GM18502 (cell line): ENCODE measurements at regions not wholly inside any gene's neighbourhood (a gene's known extent, or its start where the extent isn't known, plus 50 kb on each side); places are given as distances from the start of the nearest gene placed in this dataset.
"Not testable (repeated sequence)": the region's sequence is repeated elsewhere in the genome, so short reads cannot be mapped to it uniquely, and the experiment has no call there.

Experiments
- ATAC-seq: cut with Tn5 transposase; IDR thresholded peaks from one replicate; pipeline ENCODE4 v1.9.1; 2021; ENCODE audit warnings: mild to moderate bottlenecking; ENCODE audit not compliant: unreplicated experiment, poor library complexity

GRCh38 chr9:90129446-90129845 is 513.2 kb downstream of the DIRAS2 start:
- ATAC-seq, result no peak

GRCh38 chr9:90131568-90131967 is 511.1 kb downstream of the DIRAS2 start:
- no peak for ATAC-seq

- ATAC-seq, result no peak
These were observed 509.8 kb downstream of the DIRAS2 start for GRCh38 chr9:90132866-90133265.

DNA sequence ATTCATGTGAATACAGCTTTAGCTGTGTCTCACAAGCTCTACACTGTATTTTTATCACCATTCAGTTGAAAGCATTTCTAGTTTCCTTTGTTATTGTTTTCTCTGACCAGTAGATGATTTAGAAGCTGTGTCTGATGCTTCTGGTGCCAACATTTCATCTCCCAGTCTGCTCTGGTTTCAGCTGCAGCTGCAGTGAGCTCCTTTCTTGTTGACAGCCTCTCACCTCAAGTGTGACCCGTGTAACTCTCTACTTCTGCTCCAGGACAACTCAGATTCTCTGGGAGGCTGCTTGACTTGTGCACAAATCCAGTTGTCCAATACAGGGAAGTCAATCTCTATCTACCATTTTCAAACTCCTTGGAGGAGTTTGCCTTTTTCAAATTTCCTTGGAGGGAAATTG is 504.8 kb downstream of the DIRAS2 start:
- ATAC-seq, result no peak

GRCh38 chr9:90140131-90140818 is 502.3 kb downstream of the DIRAS2 start:
- ATAC-seq, result no peak

DNA sequence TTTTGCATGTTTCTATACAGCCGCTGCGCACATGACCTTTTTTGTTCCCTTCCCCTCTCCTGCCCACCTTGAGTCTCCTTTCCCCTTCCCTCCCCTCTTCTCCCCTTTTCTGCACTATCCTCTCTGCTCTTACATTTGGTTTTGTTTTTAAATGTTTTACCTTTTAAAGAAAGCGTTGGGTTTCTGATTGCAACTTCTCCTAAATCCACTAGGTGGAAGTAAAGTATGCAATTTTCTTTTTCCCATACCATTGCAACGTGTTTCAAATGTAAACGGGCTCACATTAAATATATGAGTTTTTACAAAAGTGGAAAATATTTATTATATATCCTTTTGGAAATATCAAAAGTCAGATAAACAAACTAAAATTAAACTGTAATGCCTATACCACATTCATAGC is 500.9 kb downstream of the DIRAS2 start:
- no peak for ATAC-seq

- ATAC-seq, result no peak
These were observed 500.0 kb downstream of the DIRAS2 start for GRCh38 chr9:90142580-90142979.

- no peak for ATAC-seq
These were observed 495.2 kb downstream of the DIRAS2 start for GRCh38 chr9:90147426-90147825.

DNA sequence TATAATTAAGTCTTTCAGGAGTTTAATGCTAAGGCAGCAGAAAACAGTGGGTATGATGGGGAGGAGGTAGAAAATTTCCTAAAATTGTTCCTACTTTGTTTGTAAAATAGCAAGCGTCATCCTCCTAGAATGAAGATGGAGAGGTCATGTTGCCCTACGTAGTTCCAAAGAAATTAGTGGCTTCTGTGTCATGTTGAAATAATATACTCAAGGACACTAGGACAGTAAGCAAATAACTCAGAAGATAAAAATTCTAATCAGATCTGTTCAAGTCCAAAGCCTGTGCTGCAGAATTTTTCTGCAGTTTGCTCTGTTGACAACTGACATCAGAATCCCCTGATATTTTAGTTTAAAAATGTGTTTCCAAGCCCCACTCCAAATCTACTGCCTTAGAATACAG is 486.3 kb downstream of the DIRAS2 start:
- ATAC-seq, result no peak

DNA sequence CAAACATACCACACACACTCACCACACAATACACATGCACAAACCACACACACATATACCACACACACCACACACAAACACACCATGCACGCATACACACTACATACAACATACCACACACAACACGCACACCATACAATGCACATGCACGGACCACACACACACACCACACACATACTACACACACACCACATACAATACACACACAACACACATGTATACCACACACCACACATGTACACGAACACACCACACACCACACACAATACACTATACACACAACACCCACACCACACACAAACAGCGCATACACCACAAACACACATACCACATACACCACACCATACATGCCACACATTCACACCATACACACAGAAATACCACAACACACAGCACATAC is 480.3 kb downstream of the DIRAS2 start:
- ATAC-seq, result no peak

DNA sequence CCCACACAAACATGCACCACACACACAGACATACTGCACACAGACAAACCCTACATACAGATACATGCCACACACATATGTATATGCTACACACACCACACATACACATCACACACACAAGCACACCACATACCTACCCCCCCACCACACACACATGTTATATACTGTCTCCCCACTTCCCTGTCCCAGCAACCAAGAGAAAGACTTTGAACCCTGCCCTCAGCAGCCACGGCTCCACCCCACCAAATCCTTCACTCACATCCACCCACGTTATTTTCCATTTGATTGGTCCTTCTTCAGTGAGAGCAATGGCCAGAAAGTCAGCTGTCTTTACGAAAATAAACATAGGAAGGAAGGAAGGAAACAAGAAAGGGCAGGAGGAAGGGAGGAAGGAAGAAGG is 479.8 kb downstream of the DIRAS2 start:
- no peak for ATAC-seq

DNA sequence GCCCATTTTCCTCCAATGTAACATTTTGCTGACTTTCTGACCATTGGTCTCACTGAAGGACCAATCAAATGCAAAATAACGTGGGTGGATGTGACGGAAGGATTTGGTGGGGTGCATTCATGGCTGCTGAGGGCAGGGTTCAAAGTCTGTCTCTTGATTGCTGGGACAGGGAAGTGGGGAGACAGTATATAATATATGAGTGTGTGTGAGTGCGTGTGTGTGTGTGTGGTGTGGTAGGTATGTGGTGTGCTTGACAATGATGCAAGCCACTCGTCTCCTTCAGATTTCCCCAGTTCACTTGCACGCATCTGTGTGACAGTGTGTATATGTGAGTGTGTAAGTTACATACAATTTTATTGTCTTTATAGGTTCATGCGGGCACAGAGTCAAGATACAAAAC is 477.3 kb downstream of the DIRAS2 start:
- no peak for ATAC-seq

DNA sequence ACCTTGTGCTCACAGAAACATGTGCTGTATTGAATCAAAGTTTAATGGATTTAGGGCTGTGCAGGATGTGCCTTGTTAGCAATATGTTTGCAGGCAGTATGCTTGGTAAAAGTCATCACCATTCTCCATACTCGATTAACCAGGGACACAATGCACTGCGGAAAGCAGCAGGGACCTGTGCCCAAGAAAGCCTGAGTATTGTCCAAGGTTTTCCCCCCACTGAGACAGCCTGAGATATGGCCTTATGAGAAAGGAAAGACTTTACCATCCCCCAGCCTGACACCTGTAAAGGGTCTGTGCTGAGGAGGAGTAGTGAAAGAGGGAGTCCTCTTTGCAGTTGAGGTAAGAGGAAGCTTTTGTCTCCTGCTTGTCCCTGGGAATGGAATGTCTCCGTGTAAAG is 476.2 kb downstream of the DIRAS2 start:
- ATAC-seq, result not testable (repeated sequence)

DNA sequence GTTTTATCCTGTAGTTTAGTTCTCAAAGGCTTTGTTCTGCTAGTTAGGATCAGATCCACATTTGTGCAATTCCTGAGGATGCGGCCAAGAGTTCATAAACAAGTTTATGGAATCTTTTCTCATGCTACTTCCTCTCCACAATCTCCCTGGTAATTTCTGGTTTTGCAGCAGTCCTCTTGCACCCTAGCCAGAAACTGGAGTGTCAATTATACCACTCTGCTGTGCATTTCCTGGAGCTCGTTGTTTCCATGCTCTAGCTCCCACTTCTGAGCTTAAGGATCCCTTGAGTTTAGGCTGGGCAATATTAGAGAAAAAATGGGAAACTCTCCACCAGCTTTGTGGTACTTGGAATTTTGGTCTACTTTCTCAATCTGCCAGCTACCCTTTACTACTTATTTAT is 474.7 kb downstream of the DIRAS2 start:
- no peak for ATAC-seq

- no peak for ATAC-seq
These were observed 473.1 kb downstream of the DIRAS2 start for GRCh38 chr9:90169490-90169889.

- ATAC-seq, result not testable (repeated sequence)
These were observed 468.7 kb downstream of the DIRAS2 start for GRCh38 chr9:90173935-90174334.

- ATAC-seq, result not testable (repeated sequence)
These were observed 468.3 kb downstream of the DIRAS2 start for GRCh38 chr9:90174346-90174745.

DNA sequence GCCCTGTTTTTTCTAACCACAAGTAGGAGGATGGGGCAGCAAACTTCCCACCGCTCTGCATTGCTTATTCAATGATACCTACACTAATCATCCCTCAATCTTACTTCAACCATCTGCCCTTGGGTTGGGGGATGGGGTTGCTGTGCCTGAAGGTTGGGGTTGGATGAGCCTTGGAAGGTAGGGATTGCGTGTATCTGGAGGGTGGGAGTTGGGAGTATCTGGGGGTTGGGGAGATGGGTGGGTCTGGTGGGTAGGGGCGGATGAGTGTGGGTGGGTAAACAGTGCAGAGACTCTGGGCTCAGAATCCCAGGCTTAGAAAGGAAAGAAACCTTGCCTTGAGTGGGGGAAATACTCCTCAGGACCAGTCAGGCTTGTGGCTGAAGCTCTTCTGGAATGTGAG is 467.4 kb downstream of the DIRAS2 start:
- no peak for ATAC-seq

DNA sequence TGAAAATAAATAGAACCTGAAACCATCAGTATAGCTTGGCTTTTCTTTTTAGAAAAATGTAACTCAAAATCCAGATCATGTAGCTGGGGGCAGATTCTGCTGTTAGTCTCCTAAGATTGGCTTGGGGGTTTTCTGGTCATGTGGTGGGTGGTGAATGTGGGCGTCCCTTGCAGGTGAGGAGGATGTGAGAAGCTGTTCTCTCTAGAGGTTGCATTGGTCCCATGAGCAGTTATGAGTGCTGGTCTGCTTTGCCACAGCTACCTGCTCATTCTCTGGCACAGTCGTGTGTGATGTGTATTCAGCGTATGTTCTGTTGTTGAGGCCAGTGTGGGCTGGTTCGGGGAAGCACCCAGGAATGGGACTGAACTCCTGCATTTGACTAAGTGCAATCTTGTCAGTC is 466.8 kb downstream of the DIRAS2 start:
- ATAC-seq, result no peak

- no peak for ATAC-seq
These were observed 465.7 kb downstream of the DIRAS2 start for GRCh38 chr9:90176901-90177300.

GRCh38 chr9:90180381-90180780 is 462.2 kb downstream of the DIRAS2 start:
- ATAC-seq, result no peak

DNA sequence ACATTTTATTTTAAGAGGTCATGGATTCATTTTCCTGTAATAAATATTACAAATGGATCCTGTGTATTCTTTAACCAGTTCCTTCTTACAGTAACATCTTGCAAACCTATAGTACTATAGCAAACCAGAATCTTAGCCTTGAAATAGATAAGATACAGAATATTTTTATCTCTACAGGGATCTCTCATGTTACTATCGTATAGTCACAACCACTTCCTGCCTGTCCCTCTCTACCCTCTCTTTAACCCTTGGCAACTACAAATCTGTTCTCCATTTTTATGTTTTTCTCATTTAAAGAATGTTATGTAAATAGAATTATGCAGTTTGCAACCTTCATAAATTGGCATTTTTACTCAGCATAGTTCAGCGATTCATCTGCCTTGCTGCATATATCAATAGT is 454.0 kb downstream of the DIRAS2 start:
- ATAC-seq, result peak; percentile 57

- peak; percentile 85 for ATAC-seq
These were observed 453.3 kb downstream of the DIRAS2 start for GRCh38 chr9:90189306-90189705.
